CD14-positive monocyte (primary cell): ENCODE measurements at regions not wholly inside any gene's neighbourhood (a gene's known extent, or its start where the extent isn't known, plus 50 kb on each side); places are given as distances from the start of the nearest gene placed in this dataset.

ENCODE experiments used
- DNase-seq, 3 donors: peaks; one replicate each; pipeline ENCODE4 v3.0.0-alpha.2; 2011 to 2022
- H2AFZ ChIP-seq: 2 replicates; pipeline ENCODE4 v1.6.0; 2012; ENCODE audit warnings: mild to moderate bottlenecking, low read depth, low read length, inconsistent platforms; ENCODE audit not compliant: insufficient read depth, poor library complexity, severe bottlenecking
- H3K27ac ChIP-seq, 2 donors: 1 replicate in 1 of 2; 2 replicates in 1 of 2; pipeline ENCODE4 v1.5.1; 2012 to 2013; ENCODE audit warnings: low read length in 2 of 2, control low read depth in 1 of 2, inconsistent platforms in 1 of 2, low read depth in 1 of 2, mild to moderate bottlenecking in 1 of 2
- H3K27me3 ChIP-seq, 2 donors: one replicate each; pipeline versions ENCODE4 v1.6.0 to v1.6.1; 2011 to 2013; ENCODE audit warnings: low read length in 2 of 2; ENCODE audit not compliant: control insufficient read depth in 2 of 2, insufficient read depth in 2 of 2
- H3K36me3 ChIP-seq, 2 donors: replicated peaks in 1 of 2; 1 replicate in 1 of 2; 2 replicates in 1 of 2; pipeline versions ENCODE4 v1.5.1 to v1.6.1; 2012 to 2013; ENCODE audit warnings: low read length in 2 of 2, control low read depth in 1 of 2, inconsistent platforms in 1 of 2, mild to moderate bottlenecking in 1 of 2; ENCODE audit not compliant: insufficient read depth in 2 of 2, control insufficient read depth in 1 of 2
- H3K4me1 ChIP-seq, 2 donors: 1 replicate in 1 of 2; 2 replicates in 1 of 2; pipeline versions ENCODE4 v1.5.1 to v1.6.1; 2012 to 2013; ENCODE audit warnings: low read length in 2 of 2, control low read depth in 1 of 2, inconsistent platforms in 1 of 2, mild to moderate bottlenecking in 1 of 2, moderate library complexity in 1 of 2; ENCODE audit not compliant: insufficient read depth in 2 of 2, control insufficient read depth in 1 of 2
- H3K4me2 ChIP-seq: replicated peaks from 2 replicates; pipeline ENCODE3; 2012; ENCODE audit warnings: low read length, moderate library complexity, mild to moderate bottlenecking; ENCODE audit not compliant: poor library complexity, severe bottlenecking; ENCODE audit errors: extremely low read depth
- H3K4me3 ChIP-seq, 3 experiments: fragments of 200-600 bp in 1 of 3; sonication (generic) in 1 of 3; replicated peaks in 1 of 3; 1 replicate in 2 of 3; 2 replicates in 1 of 3; pipeline ENCODE4 v1.5.1; 2011 to 2013; ENCODE audit warnings: low read length in 3 of 3, mild to moderate bottlenecking in 3 of 3, control low read depth in 2 of 3, low read depth in 2 of 3, inconsistent platforms in 1 of 3, moderate library complexity in 1 of 3
- H3K79me2 ChIP-seq: 2 replicates; pipeline ENCODE4 v1.6.0; 2012; ENCODE audit warnings: mild to moderate bottlenecking, control low read depth, inconsistent platforms, low read length, moderate library complexity; ENCODE audit not compliant: insufficient read depth
- H3K9ac ChIP-seq: 2 replicates; pipeline ENCODE4 v1.6.0; 2017; ENCODE audit warnings: low read length, mild to moderate bottlenecking; ENCODE audit not compliant: insufficient read depth, poor library complexity, severe bottlenecking
- H3K9me3 ChIP-seq, 2 donors: replicated peaks in 1 of 2; 1 replicate in 1 of 2; 2 replicates in 1 of 2; pipeline versions ENCODE4 v1.5.1 to v1.6.1; 2012 to 2013; ENCODE audit warnings: low read length in 2 of 2, control low read depth in 1 of 2; ENCODE audit not compliant: control insufficient read depth in 1 of 2, insufficient read depth in 1 of 2
- H4K20me1 ChIP-seq: 2 replicates; pipeline ENCODE4 v1.6.0; 2012; ENCODE audit warnings: mild to moderate bottlenecking, low read length, control low read depth, moderate library complexity; ENCODE audit not compliant: insufficient read depth
- H3K27ac Mint-ChIP-seq, 7 donors: one replicate each; pipeline ENCODE4 v1.8.0; 2020; ENCODE audit warnings: mild to moderate bottlenecking in 7 of 7, mixed read lengths in 7 of 7, moderate library complexity in 6 of 7, inconsistent platforms in 2 of 7
- H3K27me3 Mint-ChIP-seq, 3 donors: one replicate each; pipeline ENCODE4 v1.8.0; 2021 to 2022; ENCODE audit warnings: low read depth in 3 of 3, mild to moderate bottlenecking in 3 of 3, mixed read lengths in 3 of 3, moderate library complexity in 3 of 3, inconsistent platforms in 1 of 3
- H3K36me3 Mint-ChIP-seq, 2 donors: one replicate each; pipeline ENCODE4 v1.8.0; 2020; ENCODE audit warnings: mixed read lengths in 2 of 2, inconsistent platforms in 1 of 2, mild to moderate bottlenecking in 1 of 2
- H3K4me1 Mint-ChIP-seq: one replicate; pipeline ENCODE4 v1.8.0; 2020; ENCODE audit warnings: mild to moderate bottlenecking, mixed read lengths
- H3K4me3 Mint-ChIP-seq, 2 donors: one replicate each; pipeline ENCODE4 v1.8.0; 2020; ENCODE audit warnings: mild to moderate bottlenecking in 2 of 2, mixed read lengths in 2 of 2, moderate library complexity in 1 of 2
- H3K9me3 Mint-ChIP-seq, 7 donors: one replicate each; pipeline ENCODE4 v1.8.0; 2020 to 2022; ENCODE audit warnings: mixed read lengths in 7 of 7, mild to moderate bottlenecking in 6 of 7, moderate library complexity in 6 of 7, inconsistent platforms in 2 of 7
- CTCF ChIP-seq: fragments of 200-600 bp; IDR thresholded peaks from one replicate; pipeline ENCODE4 v1.8.0; 2022; ENCODE audit warnings: antibody characterized with exemption, mild to moderate bottlenecking
- WGBS: methylation state at CpG from one replicate; pipeline ENCODE4 v1.1.5; 2013; ENCODE audit warnings: missing lambda C conversion rate; ENCODE audit not compliant: insufficient coverage; 5-methylcytosine and 5-hydroxymethylcytosine counted together
- intact Hi-C, 2 donors: fragments of 100-400 bp; cut with micrococcal nuclease; formaldehyde crosslinking; loops; one replicate each; pipeline versions ENCODE4 v1.15.0 to v1.15.1; 2023

DNA sequence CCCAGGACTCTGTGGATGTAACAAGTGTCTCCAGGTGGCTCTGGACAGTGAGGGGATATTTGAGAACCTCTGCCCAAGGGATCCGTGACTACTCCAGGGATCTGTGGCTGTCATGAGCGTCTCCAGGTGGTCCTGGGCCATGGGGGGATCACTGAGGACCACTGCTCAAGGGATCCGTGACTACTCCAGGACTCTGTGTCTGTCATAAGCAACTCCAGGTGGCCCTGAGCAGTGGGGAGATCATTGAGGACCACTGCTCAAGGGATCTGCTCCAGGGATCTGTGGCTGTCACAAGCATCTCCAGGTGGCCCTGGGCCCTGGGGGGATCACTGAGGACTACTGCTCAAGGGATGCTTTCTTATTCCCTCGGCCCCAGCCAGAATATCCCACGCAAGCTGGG is 133.2 kb upstream of the ADARB2 start:
- no peak for TF ChIP-seq CTCF
- 70% methylated on average over 3 of the region's 5 CpGs for WGBS
- intact Hi-C loops = no loop called here

DNA sequence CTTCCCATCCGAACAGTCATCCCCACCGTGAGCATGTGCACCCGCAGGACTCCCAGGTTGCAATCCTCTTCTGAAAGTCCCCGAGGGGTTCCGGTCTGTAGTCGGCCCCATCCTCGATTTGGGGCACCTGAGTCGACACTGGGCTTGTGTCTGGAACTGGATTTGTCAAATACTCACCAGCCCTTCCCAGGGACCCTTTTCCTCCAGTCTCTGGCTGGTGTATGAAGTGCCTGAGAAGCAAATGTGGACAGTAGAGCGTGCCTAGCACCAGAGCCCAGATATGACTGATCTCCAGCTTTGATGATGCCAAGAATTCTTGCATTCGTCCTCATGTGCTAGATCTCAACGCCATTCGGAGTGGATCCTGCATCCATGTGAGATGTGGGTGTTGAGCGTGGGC is 132.5 kb upstream of the ADARB2 start:
- Histone ChIP-seq H3K4me2 (no peak overlapping the region), H3K79me2 (no peaks in the 10 kb centered on the region), H3K4me3 (no peak overlapping the region), H3K27ac (no peak overlapping the region), H3K9ac (no peak overlapping the region), H2AFZ (no peak overlapping the region), H4K20me1 (no peaks in the 10 kb centered on the region), H3K36me3 (no peaks in the 10 kb centered on the region), H3K4me1 (no peaks in the 10 kb centered on the region), H3K27me3 (no peaks in the 10 kb centered on the region), H3K9me3 (peaks cover 0 to 7% of the 10 kb centered on the region in 2 donors)
- H3K9me3 Mint-ChIP-seq = peaks cover 0 to 18% (median 4%) of the 10 kb centered on the region in 7 donors
- no peak overlapping the region for H3K27ac Mint-ChIP-seq
- 97% methylated on average over 9 of the region's 13 CpGs for WGBS
- DNase-seq = no peak
- H3K4me3 Mint-ChIP-seq = no peak overlapping the region
- no peak for TF ChIP-seq CTCF
- no peaks in the 10 kb centered on the region for H3K4me1 Mint-ChIP-seq
- intact Hi-C loops = no loop called here
- H3K36me3 Mint-ChIP-seq = no peaks in the 10 kb centered on the region
- peaks cover 0 to 2% (median 2%) of the 10 kb centered on the region in 3 donors for H3K27me3 Mint-ChIP-seq

More for the DNA sequence above, 133.2 kb upstream of the ADARB2 start:
- H3K4me2 ChIP-seq = no peak overlapping the region
- no peaks in the 10 kb centered on the region for H3K36me3 Mint-ChIP-seq
- peaks cover 0 to 7% of the 10 kb centered on the region in 2 donors for H3K9me3 ChIP-seq
- no peak overlapping the region for H3K4me3 ChIP-seq
- no peak overlapping the region for H3K4me3 Mint-ChIP-seq
- no peaks in the 10 kb centered on the region for H3K4me1 Mint-ChIP-seq
- DNase-seq = no peak
- H3K36me3 ChIP-seq = no peaks in the 10 kb centered on the region
- H3K79me2 ChIP-seq = no peaks in the 10 kb centered on the region
- peaks cover 0 to 18% (median 4%) of the 10 kb centered on the region in 7 donors for H3K9me3 Mint-ChIP-seq
- H3K9ac ChIP-seq = no peak overlapping the region
- no peak overlapping the region for H2AFZ ChIP-seq
- H3K27ac Mint-ChIP-seq = no peak overlapping the region
- no peak overlapping the region for H3K27ac ChIP-seq
- H3K27me3 Mint-ChIP-seq = peaks cover 0 to 2% (median 2%) of the 10 kb centered on the region in 3 donors
- H3K4me1 ChIP-seq = no peaks in the 10 kb centered on the region
- H4K20me1 ChIP-seq = no peaks in the 10 kb centered on the region
- no peaks in the 10 kb centered on the region for H3K27me3 ChIP-seq
